Type B pancreatic cell (in vitro differentiated cells): ENCODE measurements at regions not wholly inside any gene's neighbourhood (a gene's known extent, or its start where the extent isn't known, plus 50 kb on each side); places are given as distances from the start of the nearest gene placed in this dataset.
A peak's percentile ranks its signal among the peaks of the same experiment; 100 is the strongest.

Experiments
- DNase-seq: peaks from one replicate; pipeline ENCODE4 v3.0.0; 2021; ENCODE audit warnings: mixed read lengths; ENCODE audit not compliant: unreplicated experiment; ENCODE audit errors: extremely low spot score
- H3K27ac Mint-ChIP-seq: 2 replicates; pipeline ENCODE4 v1.8.0; 2021; ENCODE audit warnings: mild to moderate bottlenecking, mixed read lengths
- H3K27me3 Mint-ChIP-seq: 2 replicates; pipeline ENCODE4 v1.8.0; 2021; ENCODE audit warnings: mixed read lengths
- H3K36me3 Mint-ChIP-seq: 2 replicates; pipeline ENCODE4 v1.8.0; 2021; ENCODE audit warnings: mixed read lengths
- H3K4me1 Mint-ChIP-seq: one replicate; pipeline ENCODE4 v1.8.0; 2021; ENCODE audit warnings: mixed read lengths; ENCODE audit not compliant: unreplicated experiment
- H3K4me3 Mint-ChIP-seq: 2 replicates; pipeline ENCODE4 v1.8.0; 2021; ENCODE audit warnings: mild to moderate bottlenecking, mixed read lengths
- H3K9me3 Mint-ChIP-seq: 2 replicates; pipeline ENCODE4 v1.8.0; 2021; ENCODE audit warnings: mixed read lengths
- CTCF ChIP-seq: fragments of 200-600 bp; sonication (generic); conservative IDR thresholded peaks from 2 replicates; pipeline ENCODE4 v1.5.0; 2021; ENCODE audit warnings: antibody characterized with exemption, mild to moderate bottlenecking

GRCh38 chr7:115634633-115635032 is 395.9 kb downstream of the TFEC start:
- TF ChIP-seq CTCF = no peak
- Mint-ChIP-seq H3K27me3 (no peaks in the 10 kb centered on the region), H3K9me3 (peaks cover 5% of the 10 kb centered on the region), H3K4me1 (no peaks in the 10 kb centered on the region), H3K27ac (no peak overlapping the region), H3K4me3 (no peak overlapping the region), H3K36me3 (no peaks in the 10 kb centered on the region)
- no peak for DNase-seq

GRCh38 chr7:115632636-115633035 is 397.9 kb downstream of the TFEC start:
- Mint-ChIP-seq H3K4me3 (no peak overlapping the region), H3K27me3 (no peaks in the 10 kb centered on the region), H3K9me3 (peaks cover 9% of the 10 kb centered on the region), H3K4me1 (no peaks in the 10 kb centered on the region), H3K36me3 (no peaks in the 10 kb centered on the region), H3K27ac (no peak overlapping the region)
- no peak for TF ChIP-seq CTCF
- DNase-seq = no peak

- no peaks in the 10 kb centered on the region for H3K36me3 Mint-ChIP-seq
- H3K27ac Mint-ChIP-seq = no peak overlapping the region
- no peaks in the 10 kb centered on the region for H3K4me1 Mint-ChIP-seq
- no peak for DNase-seq
- no peaks in the 10 kb centered on the region for H3K27me3 Mint-ChIP-seq
- H3K9me3 Mint-ChIP-seq = peaks cover 9% of the 10 kb centered on the region
- H3K4me3 Mint-ChIP-seq = no peak overlapping the region
- TF ChIP-seq CTCF = peak; percentile 43
Measured at GRCh38 chr7:115631782-115632181, 398.8 kb downstream of the TFEC start.

GRCh38 chr7:115630049-115630448 is 400.5 kb downstream of the TFEC start:
- no peak overlapping the region for H3K27ac Mint-ChIP-seq
- no peak for DNase-seq
- H3K27me3 Mint-ChIP-seq = no peaks in the 10 kb centered on the region
- H3K4me3 Mint-ChIP-seq = no peak overlapping the region
- no peak for TF ChIP-seq CTCF
- H3K4me1 Mint-ChIP-seq = no peaks in the 10 kb centered on the region
- peaks cover 9% of the 10 kb centered on the region for H3K9me3 Mint-ChIP-seq
- no peaks in the 10 kb centered on the region for H3K36me3 Mint-ChIP-seq

- Mint-ChIP-seq H3K4me1 (no peaks in the 10 kb centered on the region), H3K27ac (no peak overlapping the region), H3K27me3 (no peaks in the 10 kb centered on the region), H3K9me3 (no peaks in the 10 kb centered on the region), H3K36me3 (no peaks in the 10 kb centered on the region), H3K4me3 (no peak overlapping the region)
- DNase-seq = no peak
- TF ChIP-seq CTCF = no peak
Measured at GRCh38 chr7:115618676-115619075, 411.9 kb downstream of the TFEC start.

- Mint-ChIP-seq H3K4me3 (no peak overlapping the region), H3K27me3 (no peaks in the 10 kb centered on the region), H3K9me3 (no peaks in the 10 kb centered on the region), H3K36me3 (no peaks in the 10 kb centered on the region), H3K27ac (no peak overlapping the region), H3K4me1 (no peaks in the 10 kb centered on the region)
- DNase-seq = no peak
- no peak for TF ChIP-seq CTCF
Measured at GRCh38 chr7:115613836-115614235, 416.7 kb downstream of the TFEC start.
